A549 (cell line): ENCODE measurements at regions not wholly inside any gene's neighbourhood (a gene's known extent, or its start where the extent isn't known, plus 50 kb on each side); places are given as distances from the start of the nearest gene placed in this dataset.

ENCODE experiments used
- ESRRA ChIP-seq: fragments of 150-350 bp; IDR thresholded peaks from 2 replicates; pipeline ENCODE4 v1.6.1; 2014; ENCODE audit warnings: mild to moderate bottlenecking, low read length, borderline replicate concordance
- FOSL2 ChIP-seq, 2 experiments: fragments of 450-650 bp in 1 of 2; fragments of >200 bp in 1 of 2; sonication (Bioruptor Twin) in 1 of 2; formaldehyde crosslinking; IDR thresholded peaks; 2 replicates each; pipeline versions ENCODE4 v1.5.0 to v1.6.1; 2016 to 2020; ENCODE audit warnings: mild to moderate bottlenecking in 1 of 2, moderate library complexity in 1 of 2
- KDM1A ChIP-seq: fragments of 200-600 bp; sonication (generic); IDR thresholded peaks from 2 replicates; pipeline ENCODE4 v1.6.1; 2016; ENCODE audit warnings: low read depth, mild to moderate bottlenecking
- POLR2A ChIP-seq: IDR thresholded peaks from 2 replicates; pipeline ENCODE4 v1.6.1; 2012; ENCODE audit warnings: mild to moderate bottlenecking, low read length
- POLR2AphosphoS2 ChIP-seq: conservative IDR thresholded peaks from 2 replicates; pipeline ENCODE4 v1.6.1; 2012; ENCODE audit warnings: low read length, improper control_type of control experiment, inconsistent platforms
- RAD21 ChIP-seq, 2 experiments: fragments of >200 bp in 1 of 2; sonication (Bioruptor Twin) in 1 of 2; formaldehyde crosslinking in 1 of 2; IDR thresholded peaks in 1 of 2; conservative IDR thresholded peaks in 1 of 2; 2 replicates in 1 of 2; 3 replicates in 1 of 2; pipeline ENCODE4 v1.6.1; 2012 to 2018; ENCODE audit warnings: inconsistent platforms in 1 of 2
- RFX5 ChIP-seq: fragments of 450-650 bp; IDR thresholded peaks from 2 replicates; pipeline ENCODE4 v1.7.1; 2014; ENCODE audit warnings: antibody characterized with exemption, mild to moderate bottlenecking, moderate library complexity
- SMC3 ChIP-seq: fragments of >200 bp; sonication (Bioruptor Twin); formaldehyde crosslinking; IDR thresholded peaks from 3 replicates; pipeline ENCODE4 v1.6.1; 2018; ENCODE audit warnings: inconsistent platforms
- SREBF2 ChIP-seq: fragments of 450-650 bp; IDR thresholded peaks from 2 replicates; pipeline ENCODE4 v1.6.1; 2014; ENCODE audit warnings: mild to moderate bottlenecking, moderate library complexity
- ZNF302 ChIP-seq: fragments of 250-450 bp; sonication (Bioruptor Pico); IDR thresholded peaks from 2 replicates; pipeline ENCODE4 v1.9.0; 2021; ENCODE audit warnings: inconsistent platforms, mild to moderate bottlenecking, moderate library complexity
- TF ChIP-seq, protein P1 (sequence below): fragments of >200 bp; sonication (Bioruptor Twin); formaldehyde crosslinking; IDR thresholded peaks from 3 replicates; pipeline ENCODE4 v1.5.1; 2016
- TF ChIP-seq, protein P2 (sequence below): IDR thresholded peaks from 2 replicates; pipeline ENCODE4 v1.6.1; 2012
- TF ChIP-seq, protein P3 (sequence below): fragments of 200-600 bp; sonication (generic); IDR thresholded peaks from 2 replicates; pipeline ENCODE4 v1.6.1; 2016; ENCODE audit warnings: antibody characterized with exemption, mild to moderate bottlenecking, moderate library complexity

DNA sequence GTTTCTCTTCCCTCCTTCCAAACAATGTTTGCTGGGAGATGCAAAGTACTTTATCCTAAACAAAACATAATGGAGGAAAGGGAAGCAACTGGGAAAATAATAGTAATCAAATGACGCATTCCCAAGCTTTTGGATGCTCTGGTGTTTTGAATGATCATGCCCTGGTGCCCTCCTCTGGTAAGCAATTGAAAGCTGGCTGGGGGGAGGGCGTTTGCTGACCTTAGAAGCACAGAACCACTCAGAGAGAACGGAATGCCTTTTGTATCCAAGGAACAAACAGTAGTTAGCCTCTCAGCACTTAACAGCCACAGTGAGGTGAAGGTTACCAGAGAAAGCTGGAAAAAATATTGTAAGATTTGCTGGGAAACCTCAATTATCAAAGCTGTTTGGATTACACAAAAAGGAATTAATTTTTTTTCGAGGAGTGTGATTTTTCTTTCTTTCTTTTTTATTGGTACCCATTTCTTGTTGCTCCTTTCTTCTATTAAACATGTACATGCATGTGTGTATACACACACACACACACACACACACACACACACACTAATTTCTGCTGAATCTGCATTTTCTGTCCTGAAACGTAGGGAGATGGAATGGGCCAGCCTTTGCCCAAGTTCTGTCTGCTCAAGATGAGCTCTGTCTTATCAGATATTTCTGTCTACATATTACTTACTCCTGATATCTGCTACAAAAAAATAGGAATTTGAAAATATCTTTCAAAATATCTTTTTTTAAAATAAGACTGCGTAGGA lies 155.8 kb upstream of the IGFBP7 start:
- no peak for TF ChIP-seq POLR2AphosphoS2
- no peak for TF ChIP-seq POLR2A
- TF ChIP-seq, protein P1, sequence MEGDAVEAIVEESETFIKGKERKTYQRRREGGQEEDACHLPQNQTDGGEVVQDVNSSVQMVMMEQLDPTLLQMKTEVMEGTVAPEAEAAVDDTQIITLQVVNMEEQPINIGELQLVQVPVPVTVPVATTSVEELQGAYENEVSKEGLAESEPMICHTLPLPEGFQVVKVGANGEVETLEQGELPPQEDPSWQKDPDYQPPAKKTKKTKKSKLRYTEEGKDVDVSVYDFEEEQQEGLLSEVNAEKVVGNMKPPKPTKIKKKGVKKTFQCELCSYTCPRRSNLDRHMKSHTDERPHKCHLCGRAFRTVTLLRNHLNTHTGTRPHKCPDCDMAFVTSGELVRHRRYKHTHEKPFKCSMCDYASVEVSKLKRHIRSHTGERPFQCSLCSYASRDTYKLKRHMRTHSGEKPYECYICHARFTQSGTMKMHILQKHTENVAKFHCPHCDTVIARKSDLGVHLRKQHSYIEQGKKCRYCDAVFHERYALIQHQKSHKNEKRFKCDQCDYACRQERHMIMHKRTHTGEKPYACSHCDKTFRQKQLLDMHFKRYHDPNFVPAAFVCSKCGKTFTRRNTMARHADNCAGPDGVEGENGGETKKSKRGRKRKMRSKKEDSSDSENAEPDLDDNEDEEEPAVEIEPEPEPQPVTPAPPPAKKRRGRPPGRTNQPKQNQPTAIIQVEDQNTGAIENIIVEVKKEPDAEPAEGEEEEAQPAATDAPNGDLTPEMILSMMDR = no peak
- no peak for TF ChIP-seq FOSL2 (IDR thresholded peaks at IDR 0.05)
- no peak for TF ChIP-seq FOSL2 (CRISPR knock-in tag; IDR thresholded peaks at IDR 0.05)
- no peak for TF ChIP-seq KDM1A
- no peak for TF ChIP-seq ZNF302
- TF ChIP-seq SREBF2 = no peak
- TF ChIP-seq, protein P2, sequence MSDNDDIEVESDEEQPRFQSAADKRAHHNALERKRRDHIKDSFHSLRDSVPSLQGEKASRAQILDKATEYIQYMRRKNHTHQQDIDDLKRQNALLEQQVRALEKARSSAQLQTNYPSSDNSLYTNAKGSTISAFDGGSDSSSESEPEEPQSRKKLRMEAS = no peak
- no peak for TF ChIP-seq RAD21 (conservative IDR thresholded peaks at IDR 0.05 in 1 of 2, IDR thresholded peaks at IDR 0.05 in 1 of 2)
- TF ChIP-seq, protein P3, sequence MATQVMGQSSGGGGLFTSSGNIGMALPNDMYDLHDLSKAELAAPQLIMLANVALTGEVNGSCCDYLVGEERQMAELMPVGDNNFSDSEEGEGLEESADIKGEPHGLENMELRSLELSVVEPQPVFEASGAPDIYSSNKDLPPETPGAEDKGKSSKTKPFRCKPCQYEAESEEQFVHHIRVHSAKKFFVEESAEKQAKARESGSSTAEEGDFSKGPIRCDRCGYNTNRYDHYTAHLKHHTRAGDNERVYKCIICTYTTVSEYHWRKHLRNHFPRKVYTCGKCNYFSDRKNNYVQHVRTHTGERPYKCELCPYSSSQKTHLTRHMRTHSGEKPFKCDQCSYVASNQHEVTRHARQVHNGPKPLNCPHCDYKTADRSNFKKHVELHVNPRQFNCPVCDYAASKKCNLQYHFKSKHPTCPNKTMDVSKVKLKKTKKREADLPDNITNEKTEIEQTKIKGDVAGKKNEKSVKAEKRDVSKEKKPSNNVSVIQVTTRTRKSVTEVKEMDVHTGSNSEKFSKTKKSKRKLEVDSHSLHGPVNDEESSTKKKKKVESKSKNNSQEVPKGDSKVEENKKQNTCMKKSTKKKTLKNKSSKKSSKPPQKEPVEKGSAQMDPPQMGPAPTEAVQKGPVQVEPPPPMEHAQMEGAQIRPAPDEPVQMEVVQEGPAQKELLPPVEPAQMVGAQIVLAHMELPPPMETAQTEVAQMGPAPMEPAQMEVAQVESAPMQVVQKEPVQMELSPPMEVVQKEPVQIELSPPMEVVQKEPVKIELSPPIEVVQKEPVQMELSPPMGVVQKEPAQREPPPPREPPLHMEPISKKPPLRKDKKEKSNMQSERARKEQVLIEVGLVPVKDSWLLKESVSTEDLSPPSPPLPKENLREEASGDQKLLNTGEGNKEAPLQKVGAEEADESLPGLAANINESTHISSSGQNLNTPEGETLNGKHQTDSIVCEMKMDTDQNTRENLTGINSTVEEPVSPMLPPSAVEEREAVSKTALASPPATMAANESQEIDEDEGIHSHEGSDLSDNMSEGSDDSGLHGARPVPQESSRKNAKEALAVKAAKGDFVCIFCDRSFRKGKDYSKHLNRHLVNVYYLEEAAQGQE = no peak
- no peak for TF ChIP-seq ESRRA
- no peak for TF ChIP-seq RFX5
- no peak for TF ChIP-seq SMC3
